Uterus (tissue), 2 donors: ENCODE measurements at regions not wholly inside any gene's neighbourhood (a gene's known extent, or its start where the extent isn't known, plus 50 kb on each side); places are given as distances from the start of the nearest gene placed in this dataset.

Experiments used
- POLR2A ChIP-seq, 2 donors: fragments of 450-650 bp; IDR thresholded peaks; one replicate each; pipeline ENCODE4 v1.6.1; 2016; ENCODE audit warnings: antibody characterized with exemption in 2 of 2, mild to moderate bottlenecking in 1 of 2, moderate library complexity in 1 of 2
- TF ChIP-seq, protein P1 (sequence below), 4 experiments: fragments of 200-600 bp in 2 of 4; fragments of 450-650 bp in 2 of 4; sonication (generic) in 2 of 4; IDR thresholded peaks; one replicate each; pipeline ENCODE4 v1.5.1; 2016 to 2019; ENCODE audit warnings: antibody characterized with exemption in 4 of 4, mild to moderate bottlenecking in 2 of 4, moderate library complexity in 1 of 4

DNA sequence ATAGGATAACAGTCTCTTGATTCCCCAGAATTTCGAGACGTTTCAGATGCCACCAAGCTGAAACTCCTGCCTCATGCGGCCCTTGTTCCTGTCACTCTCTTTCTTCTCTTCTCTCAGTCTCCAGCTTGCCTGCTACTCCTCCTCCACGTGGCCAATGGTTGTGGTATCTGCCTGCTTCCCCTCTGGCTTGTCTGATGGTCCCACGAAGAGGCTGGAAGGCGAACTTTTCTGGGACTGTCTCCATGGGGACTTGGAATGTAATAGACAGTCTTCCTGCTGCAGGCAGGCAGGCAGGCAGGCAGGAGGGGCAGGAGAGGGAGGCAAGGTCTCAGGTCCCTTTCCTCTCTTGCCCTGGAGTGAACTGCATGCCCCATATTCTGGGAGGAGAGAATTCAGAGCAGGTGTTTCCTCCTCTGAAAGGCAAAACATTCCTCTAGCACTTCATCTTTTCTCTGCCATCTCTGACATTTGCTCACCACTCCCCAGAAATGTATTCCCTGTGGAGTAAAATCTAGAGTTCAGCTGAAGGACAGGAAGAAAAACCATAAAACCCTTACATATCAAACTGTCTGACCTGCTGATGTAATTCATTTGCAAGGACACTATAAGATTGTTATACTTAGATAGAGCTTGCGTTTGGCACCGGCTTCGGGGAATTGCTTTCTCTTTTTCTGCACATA lies 64.1 kb upstream of the GNG12 start:
- TF ChIP-seq, protein P1, sequence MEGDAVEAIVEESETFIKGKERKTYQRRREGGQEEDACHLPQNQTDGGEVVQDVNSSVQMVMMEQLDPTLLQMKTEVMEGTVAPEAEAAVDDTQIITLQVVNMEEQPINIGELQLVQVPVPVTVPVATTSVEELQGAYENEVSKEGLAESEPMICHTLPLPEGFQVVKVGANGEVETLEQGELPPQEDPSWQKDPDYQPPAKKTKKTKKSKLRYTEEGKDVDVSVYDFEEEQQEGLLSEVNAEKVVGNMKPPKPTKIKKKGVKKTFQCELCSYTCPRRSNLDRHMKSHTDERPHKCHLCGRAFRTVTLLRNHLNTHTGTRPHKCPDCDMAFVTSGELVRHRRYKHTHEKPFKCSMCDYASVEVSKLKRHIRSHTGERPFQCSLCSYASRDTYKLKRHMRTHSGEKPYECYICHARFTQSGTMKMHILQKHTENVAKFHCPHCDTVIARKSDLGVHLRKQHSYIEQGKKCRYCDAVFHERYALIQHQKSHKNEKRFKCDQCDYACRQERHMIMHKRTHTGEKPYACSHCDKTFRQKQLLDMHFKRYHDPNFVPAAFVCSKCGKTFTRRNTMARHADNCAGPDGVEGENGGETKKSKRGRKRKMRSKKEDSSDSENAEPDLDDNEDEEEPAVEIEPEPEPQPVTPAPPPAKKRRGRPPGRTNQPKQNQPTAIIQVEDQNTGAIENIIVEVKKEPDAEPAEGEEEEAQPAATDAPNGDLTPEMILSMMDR (IDR thresholded peaks at IDR 0.05), result no peak
- no peak for TF ChIP-seq POLR2A (IDR thresholded peaks at IDR 0.05)
